H1 (cell line): ENCODE measurements at regions not wholly inside any gene's neighbourhood (a gene's known extent, or its start where the extent isn't known, plus 50 kb on each side); places are given as distances from the start of the nearest gene placed in this dataset.

Source experiments
- CTCF ChIA-PET: fragments of 300-600 bp; sonication (Branson Sonifier 250); formaldehyde crosslinking; loops from one replicate; lab custom pipeline; 2021; ENCODE audit not compliant: partially characterized antibody; lab: Charles Lee
- POLR2A ChIA-PET: fragments of 300-600 bp; sonication (Branson Sonifier 250); formaldehyde crosslinking; loops from one replicate; lab custom pipeline; 2021; ENCODE audit warnings: inconsistent platforms; ENCODE audit not compliant: partially characterized antibody; lab: Charles Lee
- DNase-seq, 2 experiments: peaks; one replicate each; pipeline versions ENCODE4 v3.0.0 to v3.0.0-alpha.2; 2010 to 2022; ENCODE audit warnings: low spot score in 2 of 2, low read depth in 1 of 2, mixed read lengths in 1 of 2
- FAIRE-seq: peaks from 2 replicates; lab custom pipeline; 2011; peaks lifted over from hg19 to GRCh38; lab: Jason Lieb, UNC
- H2AFZ ChIP-seq: 2 replicates; pipeline ENCODE4 v1.8.1; 2012; ENCODE audit warnings: low read length, inconsistent platforms
- H2AK5ac ChIP-seq: 2 replicates; pipeline ENCODE4 v1.6.1; 2013; ENCODE audit warnings: low read depth, low read length
- H2BK120ac ChIP-seq: replicated peaks from 2 replicates; pipeline ENCODE3; 2013; ENCODE audit warnings: low read depth, low read length, inconsistent platforms
- H2BK12ac ChIP-seq: 2 replicates; pipeline ENCODE4 v1.6.1; 2013; ENCODE audit warnings: low read depth, low read length
- H2BK15ac ChIP-seq: 2 replicates; pipeline ENCODE4 v1.6.1; 2013; ENCODE audit warnings: low read length
- H2BK20ac ChIP-seq: 2 replicates; pipeline ENCODE4 v1.6.1; 2013; ENCODE audit warnings: low read length
- H2BK5ac ChIP-seq: 2 replicates; pipeline ENCODE4 v1.6.1; 2013; ENCODE audit warnings: low read depth, low read length
- H3K14ac ChIP-seq: 2 replicates; pipeline ENCODE4 v1.6.1; 2013; ENCODE audit warnings: inconsistent platforms; ENCODE audit not compliant: insufficient read length
- H3K18ac ChIP-seq: 2 replicates; pipeline ENCODE4 v1.6.1; 2013; ENCODE audit warnings: low read length; ENCODE audit errors: extremely low read depth
- H3K23ac ChIP-seq: 2 replicates; pipeline ENCODE4 v1.6.1; 2013; ENCODE audit warnings: inconsistent platforms; ENCODE audit not compliant: insufficient read length
- H3K23me2 ChIP-seq: 2 replicates; pipeline ENCODE4 v1.6.1; 2013; ENCODE audit warnings: low read depth, low read length
- H3K27ac ChIP-seq: 2 replicates; pipeline ENCODE4 v1.6.1; 2011; ENCODE audit warnings: low read depth, low read length, inconsistent platforms
- H3K27me3 ChIP-seq, 4 experiments: replicated peaks in 1 of 4; 1 replicate in 1 of 4; 2 replicates in 3 of 4; pipeline versions ENCODE4 v1.6.1 to v1.8.1; 2011 to 2013; ENCODE audit warnings: low read length in 3 of 4, mild to moderate bottlenecking in 3 of 4, inconsistent platforms in 2 of 4, mixed read lengths in 2 of 4, moderate library complexity in 1 of 4; ENCODE audit not compliant: control insufficient read depth in 3 of 4, insufficient read depth in 3 of 4; ENCODE audit errors: extremely low read depth in 1 of 4
- H3K36me3 ChIP-seq, 4 experiments: 2 replicates each; pipeline versions ENCODE4 v1.6.1 to v1.8.1; 2011 to 2013; ENCODE audit warnings: mild to moderate bottlenecking in 4 of 4, low read length in 3 of 4, moderate library complexity in 2 of 4, control low read depth in 1 of 4, inconsistent platforms in 1 of 4; ENCODE audit not compliant: insufficient read depth in 4 of 4, control insufficient read depth in 2 of 4
- H3K4ac ChIP-seq: replicated peaks from 2 replicates; pipeline ENCODE3; 2013; ENCODE audit warnings: low read length, low read depth, mixed read lengths, inconsistent platforms; ENCODE audit not compliant: insufficient read length
- H3K4me1 ChIP-seq, 4 experiments: replicated peaks in 1 of 4; 1 replicate in 1 of 4; 2 replicates in 3 of 4; pipeline versions ENCODE4 v1.6.1 to v1.8.1; 2011 to 2013; ENCODE audit warnings: low read length in 3 of 4, inconsistent platforms in 2 of 4, mixed read lengths in 1 of 4; ENCODE audit not compliant: insufficient read depth in 4 of 4, control insufficient read depth in 3 of 4
- H3K4me2 ChIP-seq, 2 experiments: 2 replicates each; pipeline versions ENCODE4 v1.6.1 to v1.8.1; 2011 to 2013; ENCODE audit warnings: low read depth in 2 of 2, low read length in 2 of 2, control low read depth in 1 of 2, inconsistent platforms in 1 of 2, mild to moderate bottlenecking in 1 of 2; ENCODE audit not compliant: insufficient read depth in 1 of 2
- H3K4me3 ChIP-seq, 4 experiments: fragments of 200-600, 300-600 bp in 1 of 4; sonication (generic), shearing (Covaris generic), sonication (Bioruptor Twin) in 1 of 4; 2 replicates each; pipeline versions ENCODE4 v1.5.1 to v1.8.1; 2011 to 2016; ENCODE audit warnings: low read length in 4 of 4, low read depth in 3 of 4, control low read depth in 2 of 4, inconsistent platforms in 2 of 4, mild to moderate bottlenecking in 2 of 4, mixed read lengths in 1 of 4, moderate library complexity in 1 of 4; ENCODE audit not compliant: insufficient read depth in 2 of 4; ENCODE audit errors: extremely low read depth in 1 of 4
- H3K56ac ChIP-seq: replicated peaks from 2 replicates; pipeline ENCODE3; 2013; ENCODE audit warnings: low read depth, mild to moderate bottlenecking, mixed read lengths, low read length, inconsistent platforms; ENCODE audit not compliant: insufficient read length
- H3K79me1 ChIP-seq: 2 replicates; pipeline ENCODE4 v1.6.1; 2013; ENCODE audit warnings: low read depth, low read length, control low read depth
- H3K79me2 ChIP-seq, 2 experiments: 2 replicates each; pipeline versions ENCODE4 v1.6.1 to v1.8.1; 2012 to 2013; ENCODE audit warnings: low read length in 2 of 2, mild to moderate bottlenecking in 2 of 2, inconsistent platforms in 1 of 2; ENCODE audit not compliant: insufficient read depth in 2 of 2, control insufficient read depth in 1 of 2
- H3K9ac ChIP-seq, 4 experiments: replicated peaks in 1 of 4; 1 replicate in 1 of 4; 2 replicates in 3 of 4; pipeline versions ENCODE4 v1.6.1 to v1.8.1; 2011 to 2013; ENCODE audit warnings: low read depth in 3 of 4, low read length in 3 of 4, control low read depth in 2 of 4, mild to moderate bottlenecking in 2 of 4, moderate library complexity in 2 of 4, inconsistent platforms in 1 of 4; ENCODE audit errors: extremely low read depth in 1 of 4
- H3K9me3 ChIP-seq, 2 experiments: 2 replicates each; pipeline versions ENCODE4 v1.6.1 to v1.8.1; 2012 to 2013; ENCODE audit warnings: mild to moderate bottlenecking in 2 of 2, moderate library complexity in 2 of 2, control low read depth in 1 of 2, inconsistent platforms in 1 of 2, low read depth in 1 of 2, low read length in 1 of 2, mixed read lengths in 1 of 2; ENCODE audit not compliant: insufficient read depth in 2 of 2
- H4K20me1 ChIP-seq, 2 experiments: replicated peaks in 1 of 2; 2 replicates each; pipeline versions ENCODE3 to v1.8.1; 2011 to 2013; ENCODE audit warnings: inconsistent platforms in 2 of 2, low read length in 2 of 2, mild to moderate bottlenecking in 1 of 2; ENCODE audit not compliant: insufficient read depth in 2 of 2, control insufficient read depth in 1 of 2
- H4K5ac ChIP-seq: 2 replicates; pipeline ENCODE4 v1.6.1; 2013; ENCODE audit warnings: low read length, low read depth, mixed read lengths, inconsistent platforms; ENCODE audit not compliant: insufficient read length
- H4K8ac ChIP-seq: 2 replicates; pipeline ENCODE4 v1.8.0; 2013; ENCODE audit warnings: mild to moderate bottlenecking, moderate library complexity, low read length, inconsistent platforms; ENCODE audit not compliant: insufficient read depth; ENCODE audit errors: extremely low read depth
- H4K91ac ChIP-seq: replicated peaks from 2 replicates; pipeline ENCODE3; 2013; ENCODE audit warnings: low read length, mixed read lengths, inconsistent platforms; ENCODE audit not compliant: insufficient read length
- CBX5 ChIP-seq: fragments of 300-800, 300-1000 bp; sonication (generic); IDR thresholded peaks from 2 replicates; pipeline ENCODE4 v1.7.1; 2016; ENCODE audit warnings: antibody characterized with exemption, low read length, low read depth
- SIX5 ChIP-seq: IDR thresholded peaks from 2 replicates; pipeline ENCODE4 v1.6.1; 2011; ENCODE audit warnings: mild to moderate bottlenecking, low read depth, low read length
- TCF12 ChIP-seq: IDR thresholded peaks from 2 replicates; pipeline ENCODE4 v1.6.1; 2011; ENCODE audit warnings: low read depth, mild to moderate bottlenecking, low read length
- WGBS, 2 experiments: shearing (Covaris generic) in 1 of 2; methylation state at CpG; one replicate each; pipeline versions ENCODE4 v1.1.6 to v1.1.7; 2013 to 2015; ENCODE audit warnings: low lambda C conversion rate in 2 of 2, mixed read lengths in 2 of 2, inconsistent platforms in 1 of 2, low coverage in 1 of 2, missing lambda C conversion rate in 1 of 2; ENCODE audit not compliant: insufficient replicate concordance in 2 of 2, insufficient coverage in 1 of 2, insufficient read length in 1 of 2; ENCODE audit errors: extremely low coverage in 1 of 2, missing lambda C conversion rate in 1 of 2; 5-methylcytosine and 5-hydroxymethylcytosine counted together

GRCh38 chr4:165684177-165684805 is 188.7 kb upstream of the TLL1 start:
- Histone ChIP-seq H3K9ac (no peak overlapping the region; a peak in 1 of 7 replicates), H2BK20ac (no peak overlapping the region)

More at GRCh38 chr4:165684177-165684805, 188.7 kb upstream of the TLL1 start:
- H3K23ac ChIP-seq = no peak overlapping the region
- no peak overlapping the region for H4K5ac ChIP-seq
- ChIA-PET POLR2A (no interaction called here), CTCF (no interaction called here)
- H4K8ac ChIP-seq = no peak overlapping the region
- no peak for FAIRE-seq
- H2BK12ac ChIP-seq = no peak overlapping the region
- H2BK5ac ChIP-seq = no peak overlapping the region
- no peak overlapping the region for H3K4me2 ChIP-seq
- peak overlapping the region; percentile 78 for H2AFZ ChIP-seq
- no peak for DNase-seq
- no peak overlapping the region for H3K18ac ChIP-seq
- no peak overlapping the region for H3K56ac ChIP-seq
- no peak overlapping the region for H3K4ac ChIP-seq
- no peak overlapping the region for H2AK5ac ChIP-seq
- H4K91ac ChIP-seq = no peak overlapping the region
- no peak for TF ChIP-seq TCF12
- no peak for TF ChIP-seq CBX5
- no peak for TF ChIP-seq SIX5
- H3K23me2 ChIP-seq = no peaks in the 10 kb centered on the region
- no peaks in the 10 kb centered on the region for H3K79me1 ChIP-seq
- H2BK120ac ChIP-seq = no peak overlapping the region
- no peaks in the 10 kb centered on the region for H3K79me2 ChIP-seq
- H3K9me3 ChIP-seq = no peaks in the 10 kb centered on the region
- no peaks in the 10 kb centered on the region for H3K27me3 ChIP-seq
- H4K20me1 ChIP-seq = no peaks in the 10 kb centered on the region
- no peaks in the 10 kb centered on the region for H3K36me3 ChIP-seq
- no peak overlapping the region for H3K27ac ChIP-seq
- no peaks in the 10 kb centered on the region; a peak in 1 of 7 replicates for H3K4me1 ChIP-seq
- H3K14ac ChIP-seq = no peak overlapping the region
- no peak overlapping the region for H3K4me3 ChIP-seq
- 89% methylated on average over 7 of the region's 7 CpGs; no CpG with 5 or more reads in 1 of the 2 experiments for WGBS, 2 experiments
- H2BK15ac ChIP-seq = no peak overlapping the region
